Left colon (tissue), 2 donors: ENCODE measurements at regions not wholly inside any gene's neighbourhood (a gene's known extent, or its start where the extent isn't known, plus 50 kb on each side); places are given as distances from the start of the nearest gene placed in this dataset.
"Not testable (repeated sequence)": the region's sequence is repeated elsewhere in the genome, so short reads cannot be mapped to it uniquely, and the experiment has no call there.

Experiments
- ATAC-seq: fragments of 200-7000 bp; cut with Tn5 transposase; one replicate; pipeline ENCODE4 v1.9.1; 2020; ENCODE audit warnings: mild to moderate bottlenecking, moderate library complexity
- DNase-seq, 2 donors: peaks; one replicate each; pipeline ENCODE4 v3.0.0-alpha.2; 2020
- intact Hi-C, 2 donors: fragments of 100-400 bp; cut with DNase I in 1 of 2; cut with micrococcal nuclease in 1 of 2; formaldehyde crosslinking; loops; one replicate each; pipeline versions ENCODE4 v1.11.2 to v1.14.0; 2022; cut with DNase I, micrococcal nuclease
- donor health status: DM: no; HTN: no; CAD: no.
- donor health status: DM: yes; HTN: yes; CAD: no.

DNA sequence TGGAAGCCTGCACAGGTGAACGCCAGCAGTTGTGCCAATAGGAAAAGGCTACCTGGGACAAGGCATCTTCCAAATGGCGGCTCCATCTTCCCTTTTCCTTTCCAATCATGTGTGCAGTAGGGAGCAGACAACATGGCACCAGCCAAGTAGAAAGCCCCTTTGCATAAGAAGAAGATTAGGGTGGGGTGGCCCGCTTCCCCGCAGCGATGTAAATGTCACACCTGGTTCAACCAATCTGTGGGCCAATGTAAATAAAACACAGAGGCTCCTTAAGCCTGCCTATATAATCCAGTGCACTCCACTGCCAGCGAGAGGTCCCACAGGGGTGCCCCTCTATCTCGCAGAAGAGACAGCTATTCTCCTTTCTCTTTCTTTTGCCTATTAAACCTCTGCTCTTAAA, 468.4 kb upstream of the CRIM1 start:
- intact Hi-C loops = no loop called here
- ATAC-seq (no peak), DNase-seq (no peak)

DNA sequence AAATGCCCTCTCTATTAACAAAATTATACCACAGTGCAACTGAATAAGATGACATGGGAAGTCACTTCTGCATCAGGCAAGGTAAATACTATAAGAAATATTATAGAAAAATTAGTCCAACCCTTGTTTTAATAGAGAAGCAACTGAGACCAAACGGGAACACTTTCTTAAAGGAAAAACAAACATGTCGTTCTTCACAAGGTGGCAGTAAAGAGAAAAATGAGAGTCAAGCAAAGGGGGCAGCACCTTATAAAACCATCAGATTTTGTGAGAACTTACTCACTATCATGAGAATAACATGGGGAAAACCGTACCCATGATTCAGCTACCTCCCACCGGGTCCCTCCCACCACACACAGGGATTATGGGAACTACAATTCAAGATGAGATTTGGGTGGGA, 481.7 kb upstream of the CRIM1 start:
- ATAC-seq (no peak), DNase-seq (no peak)
- intact Hi-C loops = no loop called here

- intact Hi-C loops = no loop called here
- no peak for ATAC-seq
- no peak for DNase-seq
Measured at GRCh38 chr2:35871672-35872071, 483.9 kb upstream of the CRIM1 start.

DNA sequence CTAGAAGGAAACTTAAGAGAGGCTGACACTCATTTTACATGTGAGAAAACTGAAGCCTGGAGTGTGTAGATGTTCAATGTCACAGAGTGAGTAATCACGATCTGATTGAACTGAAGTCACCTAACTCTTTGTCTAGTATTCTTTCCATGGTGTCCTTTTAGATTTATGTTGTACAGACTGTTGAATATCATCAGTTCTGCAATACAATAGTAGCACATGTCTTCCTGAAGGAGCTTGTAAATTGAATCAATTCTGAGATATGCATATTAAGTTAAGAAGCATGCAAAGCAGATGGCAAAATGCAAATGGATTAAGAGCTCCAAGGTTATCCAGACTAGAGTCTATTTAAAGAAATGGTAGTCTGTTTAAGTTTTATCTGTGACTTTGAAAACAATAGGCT, 484.9 kb upstream of the CRIM1 start:
- intact Hi-C loops = no loop called here
- DNase-seq (no peak), ATAC-seq (no peak)

DNA sequence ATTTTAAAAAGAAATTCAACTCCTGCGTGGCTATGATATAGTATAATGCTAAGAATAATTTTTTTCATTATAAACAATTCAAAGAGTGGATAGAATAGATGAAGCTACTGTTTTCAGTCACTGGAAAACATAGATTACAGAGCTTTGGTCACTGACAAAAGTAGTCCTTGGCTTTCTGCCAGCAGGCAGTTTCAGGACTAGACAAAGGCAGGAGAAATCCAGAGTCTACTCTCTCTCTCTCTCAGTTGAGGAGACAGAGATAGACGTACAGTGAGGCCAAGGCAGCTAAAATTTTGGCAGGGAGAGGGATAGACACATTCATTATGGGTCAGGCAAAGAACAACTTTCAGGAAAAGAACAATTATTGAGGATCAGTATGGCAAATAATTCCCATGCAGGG, 491.4 kb upstream of the CRIM1 start:
- no peak for ATAC-seq
- DNase-seq = no peak
- intact Hi-C loops = no loop called here

GRCh38 chr2:35858216-35858615, 497.4 kb upstream of the CRIM1 start:
- ATAC-seq (no peak), DNase-seq (no peak)
- intact Hi-C loops = no loop called here

- intact Hi-C loops = no loop called here
- ATAC-seq (no peak), DNase-seq (no peak)
Measured at GRCh38 chr2:35857498-35857897, 498.1 kb upstream of the CRIM1 start.

DNA sequence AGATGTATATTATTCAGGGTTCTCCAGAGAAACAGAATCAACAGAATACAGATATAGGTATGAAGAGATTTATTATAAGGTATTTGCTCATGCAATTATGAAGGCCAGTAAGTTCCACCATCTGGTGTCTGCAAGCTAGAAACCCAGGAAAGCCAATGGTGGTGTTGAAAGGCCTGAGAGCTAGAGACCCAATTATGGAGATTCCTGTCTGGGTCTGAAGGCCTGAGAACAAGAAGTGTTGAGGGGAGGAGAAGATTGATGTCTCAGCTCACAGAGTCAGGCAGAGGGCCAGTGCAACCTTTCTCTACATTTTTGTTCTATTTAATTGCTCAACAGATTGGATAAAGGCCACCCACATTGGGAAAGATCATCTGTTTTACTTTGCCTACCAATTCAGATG, 524.2 kb upstream of the CRIM1 start:
- intact Hi-C loops = no loop called here
- DNase-seq (no peak), ATAC-seq (no peak)

GRCh38 chr2:35830833-35831232, 524.7 kb upstream of the CRIM1 start:
- no peak for ATAC-seq
- DNase-seq = no peak
- intact Hi-C loops = no loop called here

GRCh38 chr2:35827086-35827485, 528.5 kb upstream of the CRIM1 start:
- intact Hi-C loops = no loop called here
- DNase-seq (no peak), ATAC-seq (no peak)

GRCh38 chr2:35822716-35823115, 532.9 kb upstream of the CRIM1 start:
- DNase-seq = no peak
- no peak for ATAC-seq
- intact Hi-C loops = no loop called here

GRCh38 chr2:35821675-35822074, 533.9 kb upstream of the CRIM1 start:
- intact Hi-C loops = no loop called here
- ATAC-seq (no peak), DNase-seq (no peak)

DNA sequence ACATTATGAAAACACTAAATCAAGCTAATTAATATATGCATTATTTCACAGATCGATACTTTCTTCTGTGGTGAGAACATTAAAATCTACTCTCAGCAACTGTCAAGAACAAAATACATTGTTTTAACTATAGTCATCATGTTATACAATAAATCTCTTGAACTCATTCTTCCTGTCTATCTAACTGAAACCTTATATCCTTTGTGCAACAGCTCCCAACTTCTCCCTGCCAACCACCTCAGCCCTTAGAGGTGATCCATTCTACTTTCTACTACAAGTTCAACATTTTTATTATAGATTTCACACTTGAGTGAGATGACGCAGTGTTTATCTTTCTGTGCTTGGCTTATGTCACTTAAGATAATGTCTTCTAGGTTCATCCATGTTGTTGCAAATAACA, 535.2 kb upstream of the CRIM1 start:
- intact Hi-C loops = no loop called here
- DNase-seq (no peak), ATAC-seq (no peak)

- no peak for DNase-seq
- no peak for ATAC-seq
- intact Hi-C loops = no loop called here
Measured at GRCh38 chr2:35819033-35819432, 536.5 kb upstream of the CRIM1 start.

- DNase-seq, ATAC-seq, intact Hi-C loops: not testable (repeated sequence)
Measured at GRCh38 chr2:35818359-35818758, 537.2 kb upstream of the CRIM1 start.

- ATAC-seq, DNase-seq, intact Hi-C loops: not testable (repeated sequence)
Measured at GRCh38 chr2:35814597-35814996, 541.0 kb upstream of the CRIM1 start.

DNA sequence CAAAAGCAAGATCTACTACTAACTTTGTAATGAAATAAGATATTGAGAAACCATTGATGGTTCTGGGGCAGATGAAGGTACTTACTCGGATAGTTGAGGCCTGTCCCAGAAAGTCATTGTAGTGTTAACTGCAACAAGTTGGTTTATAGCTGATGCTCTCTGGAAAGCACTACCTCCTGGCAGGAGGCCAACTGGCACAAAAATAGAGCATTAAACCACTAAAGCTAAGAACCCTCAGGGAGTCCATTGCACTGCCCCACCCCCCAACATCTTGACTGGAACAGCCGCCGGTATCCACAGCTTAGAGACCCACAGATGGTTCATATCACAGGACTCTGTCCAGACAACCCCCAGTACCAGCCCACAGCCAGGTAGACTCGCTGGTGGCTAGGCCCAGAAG, 552.5 kb upstream of the CRIM1 start:
- ATAC-seq (no peak), DNase-seq (no peak)
- intact Hi-C loops = no loop called here

DNA sequence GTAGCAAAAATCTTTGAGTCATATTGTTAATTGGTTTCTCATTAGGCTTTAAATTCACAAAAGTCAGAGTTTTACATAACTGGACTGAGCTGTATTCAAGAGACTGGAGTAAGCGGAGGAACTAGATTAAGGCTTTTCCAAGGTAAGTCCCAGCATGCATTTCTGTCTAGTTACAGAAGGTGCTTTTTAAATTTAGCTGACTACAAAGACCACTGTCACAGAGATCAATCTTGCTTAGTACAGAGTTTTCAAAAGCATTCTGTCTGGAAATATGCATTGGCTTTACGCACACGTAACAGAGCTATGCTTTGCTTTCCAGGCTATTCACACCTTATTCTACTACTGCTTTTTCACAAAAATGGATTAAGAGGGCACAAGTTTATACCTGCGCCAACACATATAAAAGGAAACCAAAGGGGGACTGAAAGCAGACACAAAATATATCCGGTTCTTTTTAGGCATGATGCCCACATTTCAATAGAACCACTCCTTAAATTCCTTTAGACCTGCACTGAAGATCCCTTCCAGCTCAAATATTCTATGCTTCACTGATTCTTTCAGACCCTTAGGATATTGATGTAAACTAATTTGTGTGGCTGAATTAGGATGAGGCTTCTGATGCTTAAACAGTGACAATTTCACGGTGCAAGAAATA, 560.7 kb upstream of the CRIM1 start:
- DNase-seq = no peak
- ATAC-seq = no peak
- intact Hi-C loops = no loop called here

DNA sequence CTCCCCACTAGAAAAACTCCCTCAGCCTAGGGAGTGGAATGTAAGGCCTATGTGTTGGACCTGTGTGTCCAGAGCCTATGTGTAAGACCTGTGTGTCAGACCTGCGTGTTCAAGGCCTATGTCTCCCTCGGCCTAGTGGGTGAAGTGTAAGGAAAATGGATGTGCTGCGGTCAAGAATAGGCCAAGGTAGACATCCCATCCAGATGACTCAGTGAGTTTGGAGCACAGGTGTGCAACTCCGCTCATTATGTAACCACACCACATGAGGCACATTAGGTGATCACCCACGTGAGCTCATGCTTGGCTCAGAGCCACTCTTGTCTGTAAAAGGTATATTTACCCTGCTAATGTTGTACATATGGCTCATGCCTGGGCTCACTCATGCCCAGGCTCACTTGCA, 565.3 kb upstream of the CRIM1 start:
- intact Hi-C loops = no loop called here
- no peak for ATAC-seq
- DNase-seq = no peak

DNA sequence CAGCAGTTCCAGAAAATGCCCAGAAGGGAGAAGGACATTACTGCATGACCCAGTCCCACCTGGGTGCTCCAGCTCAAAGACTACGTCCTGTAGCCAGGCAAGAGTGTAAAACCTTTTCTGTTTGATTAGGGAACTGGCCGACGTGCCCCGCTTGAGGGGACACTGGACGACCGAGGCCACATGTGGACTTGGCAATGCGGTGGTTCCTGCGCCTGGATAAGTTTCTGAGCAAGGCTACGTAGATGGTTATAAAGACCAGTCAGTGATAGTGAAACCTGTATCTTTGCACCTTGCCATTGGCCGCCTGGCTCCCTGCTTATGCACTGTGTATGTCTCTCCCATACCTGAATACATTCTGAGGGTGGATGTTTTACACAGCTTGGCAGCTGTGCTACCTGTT, 567.0 kb upstream of the CRIM1 start:
- intact Hi-C loops = no loop called here
- DNase-seq (no peak), ATAC-seq (no peak)

DNA sequence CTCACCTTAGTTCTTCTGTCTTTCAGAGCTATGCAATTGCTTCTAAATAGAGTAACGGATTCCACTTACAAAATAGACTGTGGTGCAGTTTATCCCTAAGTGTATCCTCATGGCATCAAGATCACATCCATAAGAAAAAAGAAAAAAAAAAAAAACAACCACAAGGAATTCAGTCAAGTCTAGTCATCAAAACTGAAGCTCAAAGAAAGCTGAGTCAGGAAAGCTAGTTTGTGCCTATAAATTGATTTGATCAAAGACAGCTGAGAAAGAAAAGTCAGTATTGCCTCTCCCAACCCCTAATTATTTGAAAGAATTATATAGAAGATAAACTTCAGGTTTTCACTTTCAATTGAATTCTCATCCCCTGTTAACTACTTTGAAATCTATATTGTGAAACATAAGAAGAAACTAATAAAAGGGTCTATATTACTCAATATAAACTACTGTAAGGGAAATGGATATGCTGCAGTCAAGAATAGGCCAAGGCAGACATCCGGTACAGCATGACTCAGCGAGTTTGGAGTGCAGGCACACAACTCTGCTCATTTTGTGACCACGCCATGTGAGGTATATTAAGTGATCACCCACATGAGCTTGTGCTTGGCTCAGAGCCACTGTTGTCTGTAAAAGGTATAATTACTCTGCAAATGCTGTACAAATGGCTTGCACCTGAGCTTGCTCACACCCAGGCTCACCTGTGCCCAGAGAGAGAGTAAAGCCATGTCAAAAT, 568.1 kb upstream of the CRIM1 start:
- DNase-seq = no peak
- ATAC-seq = no peak
- intact Hi-C loops = no loop called here
